HCT116 (cell line): ENCODE measurements at regions not wholly inside any gene's neighbourhood (a gene's known extent, or its start where the extent isn't known, plus 50 kb on each side); places are given as distances from the start of the nearest gene placed in this dataset.

ENCODE experiments used
- ATAC-seq: fragments of 200-7000 bp; cut with Tn5 transposase; 2 replicates; pipeline ENCODE4 v1.9.1; 2020; ENCODE audit warnings: mild to moderate bottlenecking, moderate library complexity
- BruUV-seq: library from RNA; stranded (reverse); fragments of 400-500 nt; replicated peaks from 2 replicates; lab custom pipeline; 2021; lab: Mats Ljungman, UMichigan
- CTCF ChIA-PET: fragments of 300-600 bp; sonication (Branson Sonifier 250); formaldehyde crosslinking; loops from one replicate; lab custom pipeline; 2021; ENCODE audit warnings: antibody characterized with exemption; lab: Charles Lee
- POLR2A ChIA-PET: fragments of 300-600, 350-600 bp; sonication (Branson Sonifier 250); formaldehyde crosslinking; loops from one replicate; lab custom pipeline; 2021; ENCODE audit warnings: antibody characterized with exemption; lab: Charles Lee
- RAD21 ChIA-PET, 2 experiments: fragments of 300-600 bp; sonication (Branson Sonifier 250); formaldehyde crosslinking; loops; one replicate each; lab custom pipeline; 2023; ENCODE audit warnings: low total read pairs in 2 of 2; ENCODE audit not compliant: uncharacterized antibody in 2 of 2, unreplicated experiment in 2 of 2, low non-redundant PET in 1 of 2; lab: Charles Lee
- DNase-seq: peaks from one replicate; pipeline ENCODE4 v3.0.0-alpha.2; 2010; ENCODE audit warnings: low read depth, low spot score
- H2AFZ ChIP-seq: fragments of 200-600 bp; shearing (Covaris generic), sonication (generic); 2 replicates; pipeline ENCODE4 v1.6.1; 2017; ENCODE audit warnings: low read depth, mixed run types, mixed read lengths, antibody characterized with exemption, low read length; ENCODE audit not compliant: poor library complexity, severe bottlenecking
- H3K27ac ChIP-seq: 2 replicates; pipeline ENCODE4 v1.5.1; 2012; ENCODE audit warnings: low read depth, low read length
- H3K27me3 ChIP-seq: fragments of 200-600 bp; sonication (generic); 2 replicates; pipeline ENCODE4 v1.6.1; 2016; ENCODE audit warnings: mixed run types, low read length, mixed read lengths; ENCODE audit not compliant: insufficient read depth
- H3K36me3 ChIP-seq, 2 experiments: fragments of 200-500 bp in 1 of 2; fragments of 200-600 bp in 1 of 2; sonication (Bioruptor generic) in 1 of 2; sonication (generic) in 1 of 2; 2 replicates each; pipeline versions ENCODE4 v1.5.1 to v1.6.1; 2014 to 2016; ENCODE audit warnings: low read length in 2 of 2, inconsistent platforms in 1 of 2, mixed read lengths in 1 of 2, mixed run types in 1 of 2; ENCODE audit not compliant: insufficient read depth in 2 of 2, control insufficient read depth in 1 of 2
- H3K4me1 ChIP-seq, 2 experiments: fragments of 200-600 bp in 1 of 2; sonication (generic) in 1 of 2; 2 replicates each; pipeline versions ENCODE4 v1.5.1 to v1.6.1; 2012 to 2017; ENCODE audit warnings: low read length in 2 of 2, inconsistent platforms in 1 of 2, mild to moderate bottlenecking in 1 of 2, mixed read lengths in 1 of 2, mixed run types in 1 of 2, moderate library complexity in 1 of 2; ENCODE audit not compliant: insufficient read depth in 2 of 2, control insufficient read depth in 1 of 2
- H3K4me2 ChIP-seq: fragments of 200-600 bp; sonication (generic); 2 replicates; pipeline ENCODE4 v1.6.1; 2017; ENCODE audit warnings: mixed run types, low read length, mixed read lengths
- H3K4me3 ChIP-seq, 2 experiments: fragments of 200-600 bp in 1 of 2; sonication (generic) in 1 of 2; replicated peaks in 1 of 2; 2 replicates each; pipeline ENCODE4 v1.5.1; 2011 to 2016; ENCODE audit warnings: low read length in 2 of 2, control low read depth in 1 of 2, low read depth in 1 of 2, mild to moderate bottlenecking in 1 of 2, mixed read lengths in 1 of 2, mixed run types in 1 of 2
- H3K79me2 ChIP-seq: fragments of 200-600 bp; sonication (generic); 2 replicates; pipeline ENCODE4 v1.6.1; 2017; ENCODE audit warnings: mild to moderate bottlenecking, mixed run types, low read length, moderate library complexity, mixed read lengths; ENCODE audit not compliant: insufficient read depth
- H3K9ac ChIP-seq: fragments of 200-600 bp; sonication (generic); 2 replicates; pipeline ENCODE4 v1.6.1; 2016; ENCODE audit warnings: low read length, mixed read lengths
- H3K9me2 ChIP-seq: fragments of 200-600 bp; sonication (generic), shearing (Covaris generic); 2 replicates; pipeline ENCODE4 v1.6.1; 2017; ENCODE audit warnings: mixed run types, mild to moderate bottlenecking, moderate library complexity; ENCODE audit not compliant: insufficient read depth
- H3K9me3 ChIP-seq, 2 experiments: fragments of 200-500 bp in 1 of 2; fragments of 200-600 bp in 1 of 2; sonication (Bioruptor generic) in 1 of 2; sonication (generic) in 1 of 2; 2 replicates each; pipeline ENCODE4 v1.6.1; 2014 to 2017; ENCODE audit warnings: low read length in 2 of 2, mixed read lengths in 2 of 2, inconsistent platforms in 1 of 2, low read depth in 1 of 2, mild to moderate bottlenecking in 1 of 2, mixed run types in 1 of 2, moderate library complexity in 1 of 2; ENCODE audit not compliant: control insufficient read depth in 1 of 2, insufficient read depth in 1 of 2
- H4K20me1 ChIP-seq: fragments of 200-600 bp; sonication (generic), shearing (Covaris generic); 2 replicates; pipeline ENCODE4 v1.6.1; 2017; ENCODE audit warnings: mixed run types, mild to moderate bottlenecking, moderate library complexity; ENCODE audit not compliant: insufficient read depth
- ATF3 ChIP-seq: IDR thresholded peaks from 2 replicates; pipeline ENCODE4 v1.6.1; 2012
- CEBPB ChIP-seq: IDR thresholded peaks from 2 replicates; pipeline ENCODE4 v1.6.1; 2012; ENCODE audit warnings: low read depth
- EGR1 ChIP-seq: IDR thresholded peaks from 2 replicates; pipeline ENCODE4 v1.6.1; 2012; ENCODE audit warnings: low read depth
- ELF1 ChIP-seq: IDR thresholded peaks from 2 replicates; pipeline ENCODE4 v1.6.1; 2012; ENCODE audit warnings: low read depth, borderline replicate concordance
- EZH2 ChIP-seq: fragments of 200-600 bp; sonication (generic); IDR thresholded peaks from 2 replicates; pipeline ENCODE4 v1.6.1; 2017; ENCODE audit warnings: antibody characterized with exemption, mixed run types
- FOSL1 ChIP-seq: IDR thresholded peaks from 2 replicates; pipeline ENCODE4 v1.6.1; 2012; ENCODE audit warnings: low read depth
- MAX ChIP-seq: IDR thresholded peaks from 2 replicates; pipeline ENCODE4 v1.6.1; 2012
- POLR2A ChIP-seq: IDR thresholded peaks from 2 replicates; pipeline ENCODE4 v1.7.0; 2011; ENCODE audit warnings: borderline replicate concordance; ENCODE audit not compliant: insufficient read depth, insufficient read length; ENCODE audit errors: extremely low read depth
- SRF ChIP-seq: IDR thresholded peaks from 2 replicates; pipeline ENCODE4 v1.6.1; 2012; ENCODE audit warnings: low read depth
- TCF7L2 ChIP-seq: IDR thresholded peaks from 2 replicates; pipeline ENCODE4 v1.7.0; 2011; ENCODE audit warnings: borderline replicate concordance, inconsistent platforms; ENCODE audit not compliant: insufficient read depth, insufficient read length; ENCODE audit errors: extremely low read depth
- YY1 ChIP-seq: IDR thresholded peaks from 2 replicates; pipeline ENCODE4 v1.6.1; 2011; ENCODE audit warnings: low read length, low read depth, moderate library complexity, mild to moderate bottlenecking; ENCODE audit not compliant: insufficient replicate concordance; ENCODE audit errors: extremely low read depth
- intact Hi-C: fragments of 100-400 bp; cut with micrococcal nuclease; formaldehyde crosslinking; loops from 2 replicates; pipeline ENCODE4 v1.10.0; 2022
- TF ChIP-seq, protein P1 (sequence below): IDR thresholded peaks from 2 replicates; pipeline ENCODE4 v1.6.1; 2012; ENCODE audit warnings: low read depth
- TF ChIP-seq, protein P2 (sequence below): IDR thresholded peaks from 2 replicates; pipeline ENCODE4 v1.6.1; 2011; ENCODE audit warnings: mild to moderate bottlenecking, low read length, moderate library complexity; ENCODE audit not compliant: insufficient replicate concordance; ENCODE audit errors: extremely low read depth

DNA sequence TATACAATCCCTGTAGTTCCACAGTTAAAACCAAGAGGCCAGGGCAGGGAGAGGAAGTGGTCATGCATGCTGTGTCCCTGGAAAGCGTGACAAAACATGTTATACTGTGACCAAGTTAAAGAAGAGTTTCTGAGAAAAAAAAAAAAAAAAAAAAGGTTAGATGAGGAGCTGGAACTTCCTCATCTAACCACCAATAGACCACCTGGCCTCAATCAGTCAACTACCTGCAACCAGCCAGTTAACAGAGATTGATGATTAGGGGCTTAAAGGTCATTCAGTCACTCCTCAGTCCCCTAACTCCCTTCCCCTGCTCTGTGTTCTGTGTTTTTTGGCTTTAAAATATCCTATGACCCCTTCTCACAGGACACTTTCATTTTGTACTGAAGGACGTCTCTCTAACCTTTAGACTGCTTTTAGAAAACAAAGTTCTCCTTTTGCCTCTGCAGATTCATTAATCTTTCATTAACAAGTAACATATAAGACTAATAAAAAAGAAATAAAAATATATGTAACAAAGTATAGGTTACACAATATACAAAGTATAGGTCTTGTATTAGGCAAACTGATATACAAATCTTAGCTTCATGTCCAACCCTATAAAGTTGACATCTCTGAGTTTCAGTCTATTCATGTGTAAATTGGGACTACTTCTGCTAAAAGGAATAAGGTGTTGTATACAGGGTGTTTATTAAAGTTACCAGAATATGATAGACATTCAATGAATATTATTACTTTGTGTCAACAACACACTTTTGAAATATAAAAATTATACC, 179.1 kb upstream of the NDST4 start:
- no peak overlapping the region for H3K4me2 ChIP-seq
- H3K9me2 ChIP-seq, result no peaks in the 10 kb centered on the region
- no TSS peak for BruUV-seq
- H2AFZ ChIP-seq, result no peak overlapping the region
- POLR2A ChIA-PET, result no interaction called here
- no peak overlapping the region for H3K9ac ChIP-seq
- intact Hi-C loops, result no loop called here
- CTCF ChIA-PET, result no interaction called here
- no peaks in the 10 kb centered on the region for H3K79me2 ChIP-seq
- H3K9me3 ChIP-seq, result no peaks in the 10 kb centered on the region
- H3K4me1 ChIP-seq, result no peaks in the 10 kb centered on the region
- H3K4me3 ChIP-seq, result no peak overlapping the region
- RAD21 ChIA-PET, result no interaction called here
- ATAC-seq, result no peak
- DNase-seq, result no peak
- no peaks in the 10 kb centered on the region for H3K27me3 ChIP-seq
- no peaks in the 10 kb centered on the region for H4K20me1 ChIP-seq
- no peak overlapping the region for H3K27ac ChIP-seq
- TF ChIP-seq ELF1, result no peak
- TF ChIP-seq YY1, result no peak
- no peak for TF ChIP-seq MAX
- TF ChIP-seq EGR1, result no peak
- TF ChIP-seq, all 23 proteins: peak for 0
- no peaks in the 10 kb centered on the region for H3K36me3 ChIP-seq

DNA sequence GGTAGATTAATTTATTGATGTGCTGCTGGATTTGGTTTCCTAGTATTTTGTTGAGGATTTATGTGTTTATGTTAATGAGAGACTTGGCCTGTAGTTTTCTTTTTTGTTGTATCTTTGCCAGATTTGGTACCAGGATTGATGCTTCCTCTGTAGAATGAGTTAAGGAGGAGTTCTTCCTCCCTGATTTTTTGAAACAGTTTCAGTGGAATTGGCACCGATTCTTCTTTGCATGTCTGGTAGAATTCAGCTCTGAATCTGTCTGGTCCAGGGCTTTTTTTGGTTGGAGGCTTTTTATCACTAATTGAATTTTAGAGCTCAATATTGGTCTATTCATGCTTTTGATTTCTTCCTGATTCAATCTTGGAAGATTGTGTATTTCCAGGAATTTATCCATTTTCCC, 174.0 kb upstream of the NDST4 start:
- Histone ChIP-seq H3K9ac (no peak overlapping the region), H3K9me3 (no peaks in the 10 kb centered on the region), H4K20me1 (no peaks in the 10 kb centered on the region), H3K9me2 (no peaks in the 10 kb centered on the region), H3K4me3 (no peak overlapping the region), H3K36me3 (no peaks in the 10 kb centered on the region), H2AFZ (no peak overlapping the region), H3K4me2 (no peak overlapping the region), H3K27ac (no peak overlapping the region), H3K4me1 (no peaks in the 10 kb centered on the region), H3K27me3 (no peaks in the 10 kb centered on the region), H3K79me2 (no peaks in the 10 kb centered on the region)
- no TSS peak for BruUV-seq
- intact Hi-C loops, result no loop called here
- CTCF ChIA-PET, result no interaction called here
- no peak for DNase-seq
- RAD21 ChIA-PET, result no interaction called here
- POLR2A ChIA-PET, result no interaction called here
- ATAC-seq, result no peak
- TF ChIP-seq SRF (no peak), CEBPB (no peak), ATF3 (no peak), YY1 (no peak), TCF7L2 (no peak), MAX (no peak), POLR2A (no peak), EZH2 (no peak), FOSL1 (no peak)
- TF ChIP-seq, protein P1, sequence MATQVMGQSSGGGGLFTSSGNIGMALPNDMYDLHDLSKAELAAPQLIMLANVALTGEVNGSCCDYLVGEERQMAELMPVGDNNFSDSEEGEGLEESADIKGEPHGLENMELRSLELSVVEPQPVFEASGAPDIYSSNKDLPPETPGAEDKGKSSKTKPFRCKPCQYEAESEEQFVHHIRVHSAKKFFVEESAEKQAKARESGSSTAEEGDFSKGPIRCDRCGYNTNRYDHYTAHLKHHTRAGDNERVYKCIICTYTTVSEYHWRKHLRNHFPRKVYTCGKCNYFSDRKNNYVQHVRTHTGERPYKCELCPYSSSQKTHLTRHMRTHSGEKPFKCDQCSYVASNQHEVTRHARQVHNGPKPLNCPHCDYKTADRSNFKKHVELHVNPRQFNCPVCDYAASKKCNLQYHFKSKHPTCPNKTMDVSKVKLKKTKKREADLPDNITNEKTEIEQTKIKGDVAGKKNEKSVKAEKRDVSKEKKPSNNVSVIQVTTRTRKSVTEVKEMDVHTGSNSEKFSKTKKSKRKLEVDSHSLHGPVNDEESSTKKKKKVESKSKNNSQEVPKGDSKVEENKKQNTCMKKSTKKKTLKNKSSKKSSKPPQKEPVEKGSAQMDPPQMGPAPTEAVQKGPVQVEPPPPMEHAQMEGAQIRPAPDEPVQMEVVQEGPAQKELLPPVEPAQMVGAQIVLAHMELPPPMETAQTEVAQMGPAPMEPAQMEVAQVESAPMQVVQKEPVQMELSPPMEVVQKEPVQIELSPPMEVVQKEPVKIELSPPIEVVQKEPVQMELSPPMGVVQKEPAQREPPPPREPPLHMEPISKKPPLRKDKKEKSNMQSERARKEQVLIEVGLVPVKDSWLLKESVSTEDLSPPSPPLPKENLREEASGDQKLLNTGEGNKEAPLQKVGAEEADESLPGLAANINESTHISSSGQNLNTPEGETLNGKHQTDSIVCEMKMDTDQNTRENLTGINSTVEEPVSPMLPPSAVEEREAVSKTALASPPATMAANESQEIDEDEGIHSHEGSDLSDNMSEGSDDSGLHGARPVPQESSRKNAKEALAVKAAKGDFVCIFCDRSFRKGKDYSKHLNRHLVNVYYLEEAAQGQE, result no peak
- TF ChIP-seq, protein P2, sequence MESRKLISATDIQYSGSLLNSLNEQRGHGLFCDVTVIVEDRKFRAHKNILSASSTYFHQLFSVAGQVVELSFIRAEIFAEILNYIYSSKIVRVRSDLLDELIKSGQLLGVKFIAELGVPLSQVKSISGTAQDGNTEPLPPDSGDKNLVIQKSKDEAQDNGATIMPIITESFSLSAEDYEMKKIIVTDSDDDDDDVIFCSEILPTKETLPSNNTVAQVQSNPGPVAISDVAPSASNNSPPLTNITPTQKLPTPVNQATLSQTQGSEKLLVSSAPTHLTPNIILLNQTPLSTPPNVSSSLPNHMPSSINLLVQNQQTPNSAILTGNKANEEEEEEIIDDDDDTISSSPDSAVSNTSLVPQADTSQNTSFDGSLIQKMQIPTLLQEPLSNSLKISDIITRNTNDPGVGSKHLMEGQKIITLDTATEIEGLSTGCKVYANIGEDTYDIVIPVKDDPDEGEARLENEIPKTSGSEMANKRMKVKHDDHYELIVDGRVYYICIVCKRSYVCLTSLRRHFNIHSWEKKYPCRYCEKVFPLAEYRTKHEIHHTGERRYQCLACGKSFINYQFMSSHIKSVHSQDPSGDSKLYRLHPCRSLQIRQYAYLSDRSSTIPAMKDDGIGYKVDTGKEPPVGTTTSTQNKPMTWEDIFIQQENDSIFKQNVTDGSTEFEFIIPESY, result no peak
